ENCODE measurements at regions not wholly inside any gene's neighbourhood (a gene's known extent, or its start where the extent isn't known, plus 50 kb on each side); places are given as distances from the start of the nearest gene placed in this dataset.
A peak's percentile ranks its signal among the peaks of the same experiment; 100 is the strongest.

DNA sequence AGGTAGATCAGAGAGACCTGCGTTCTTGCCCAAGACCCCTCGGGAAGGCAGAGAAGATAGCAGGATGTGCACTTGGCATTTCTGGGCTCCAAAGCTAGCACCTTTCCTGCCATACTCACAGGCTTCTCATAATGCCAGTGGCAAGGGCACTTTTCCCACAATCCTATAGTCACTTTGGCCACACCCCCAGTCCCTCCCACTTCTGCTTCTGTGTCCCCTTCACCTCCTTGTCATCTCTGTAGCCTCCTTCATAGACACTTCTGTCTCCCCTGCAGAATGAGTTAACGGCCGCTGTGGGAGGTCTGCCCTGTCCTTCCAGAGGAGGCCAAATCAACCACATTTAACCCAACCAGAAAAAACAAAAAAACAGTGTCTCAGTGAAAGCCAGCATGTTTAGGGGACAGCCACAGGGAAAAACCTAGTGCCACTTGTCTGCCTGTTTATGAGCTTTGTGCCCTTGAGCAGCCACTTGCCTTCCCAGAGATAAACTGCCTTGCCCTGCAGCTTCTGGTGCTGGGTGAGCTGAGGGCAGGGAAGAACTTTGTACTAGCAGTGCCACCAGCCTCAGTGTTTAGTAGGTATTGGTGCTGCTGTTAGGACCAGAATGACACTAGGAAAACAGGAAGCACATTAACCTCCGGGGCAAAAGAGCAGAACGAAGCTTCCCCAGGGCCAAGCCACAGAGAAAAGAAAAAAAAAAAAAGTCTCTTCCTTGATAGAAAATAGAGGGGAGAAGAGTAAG lies 193.0 kb upstream of the PWP1 start (continued):
- TF ChIP-seq, protein P1, sequence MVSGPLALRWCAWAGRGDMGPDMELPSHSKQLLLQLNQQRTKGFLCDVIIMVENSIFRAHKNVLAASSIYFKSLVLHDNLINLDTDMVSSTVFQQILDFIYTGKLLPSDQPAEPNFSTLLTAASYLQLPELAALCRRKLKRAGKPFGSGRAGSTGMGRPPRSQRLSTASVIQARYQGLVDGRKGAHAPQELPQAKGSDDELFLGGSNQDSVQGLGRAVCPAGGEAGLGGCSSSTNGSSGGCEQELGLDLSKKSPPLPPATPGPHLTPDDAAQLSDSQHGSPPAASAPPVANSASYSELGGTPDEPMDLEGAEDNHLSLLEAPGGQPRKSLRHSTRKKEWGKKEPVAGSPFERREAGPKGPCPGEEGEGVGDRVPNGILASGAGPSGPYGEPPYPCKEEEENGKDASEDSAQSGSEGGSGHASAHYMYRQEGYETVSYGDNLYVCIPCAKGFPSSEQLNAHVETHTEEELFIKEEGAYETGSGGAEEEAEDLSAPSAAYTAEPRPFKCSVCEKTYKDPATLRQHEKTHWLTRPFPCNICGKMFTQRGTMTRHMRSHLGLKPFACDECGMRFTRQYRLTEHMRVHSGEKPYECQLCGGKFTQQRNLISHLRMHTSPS (CRISPR knock-in tag; IDR thresholded peaks at IDR 0.05; ENCODE audit: low read depth), result peak; percentile 94; the same call in 1 of the 2 replicates
- TF ChIP-seq GFI1 (CRISPR knock-in tag; IDR thresholded peaks at IDR 0.05; ENCODE audit: borderline replicate concordance) (no peak), IRF2 (CRISPR knock-in tag; IDR thresholded peaks at IDR 0.05) (no peak), ZNF703 (CRISPR knock-in tag; IDR thresholded peaks at IDR 0.05; ENCODE audit: borderline replicate concordance) (no peak), TARDBP (CRISPR knock-in tag; IDR thresholded peaks at IDR 0.05) (no peak), CREM (IDR thresholded peaks at IDR 0.05) (no peak), CREM (CRISPR knock-in tag; IDR thresholded peaks at IDR 0.05) (no peak), ZNF605 (CRISPR knock-in tag; IDR thresholded peaks at IDR 0.05) (0 out of 2 replicates have a peak, but pooled peaks have one; percentile 25), SNRNP70 (IDR thresholded peaks at IDR 0.05; ENCODE audit: low read depth, low read length) (no peak), ZNF713 (CRISPR knock-in tag; IDR thresholded peaks at IDR 0.05) (no peak), CHD2 (IDR thresholded peaks at IDR 0.05; ENCODE audit: low read depth, low read length) (no peak), ZNF557 (CRISPR knock-in tag; IDR thresholded peaks at IDR 0.05) (no peak), ELF3 (CRISPR knock-in tag; IDR thresholded peaks at IDR 0.05) (0 out of 2 replicates have a peak, but pooled peaks have one; percentile 40), RFXAP (CRISPR knock-in tag; IDR thresholded peaks at IDR 0.05; ENCODE audit: borderline replicate concordance) (no peak), XBP1 (CRISPR knock-in tag; IDR thresholded peaks at IDR 0.05) (no peak), NCOA2 (CRISPR knock-in tag; IDR thresholded peaks at IDR 0.05) (no peak), NFE2L2 (IDR thresholded peaks at IDR 0.05; ENCODE audit: low read length) (no peak), POGZ (CRISPR knock-in tag; IDR thresholded peaks at IDR 0.05) (peak; percentile 52; the same call in 1 of the 2 replicates), ZNF44 (CRISPR knock-in tag; IDR thresholded peaks at IDR 0.05) (no peak), HDAC1 (CRISPR knock-in tag; IDR thresholded peaks at IDR 0.05) (0 out of 2 replicates have a peak, but pooled peaks have one; percentile 37), FOXO1 (CRISPR knock-in tag; IDR thresholded peaks at IDR 0.05) (peak; percentile 17; the same call in 1 of the 2 replicates)
- TF ChIP-seq, protein P2, sequence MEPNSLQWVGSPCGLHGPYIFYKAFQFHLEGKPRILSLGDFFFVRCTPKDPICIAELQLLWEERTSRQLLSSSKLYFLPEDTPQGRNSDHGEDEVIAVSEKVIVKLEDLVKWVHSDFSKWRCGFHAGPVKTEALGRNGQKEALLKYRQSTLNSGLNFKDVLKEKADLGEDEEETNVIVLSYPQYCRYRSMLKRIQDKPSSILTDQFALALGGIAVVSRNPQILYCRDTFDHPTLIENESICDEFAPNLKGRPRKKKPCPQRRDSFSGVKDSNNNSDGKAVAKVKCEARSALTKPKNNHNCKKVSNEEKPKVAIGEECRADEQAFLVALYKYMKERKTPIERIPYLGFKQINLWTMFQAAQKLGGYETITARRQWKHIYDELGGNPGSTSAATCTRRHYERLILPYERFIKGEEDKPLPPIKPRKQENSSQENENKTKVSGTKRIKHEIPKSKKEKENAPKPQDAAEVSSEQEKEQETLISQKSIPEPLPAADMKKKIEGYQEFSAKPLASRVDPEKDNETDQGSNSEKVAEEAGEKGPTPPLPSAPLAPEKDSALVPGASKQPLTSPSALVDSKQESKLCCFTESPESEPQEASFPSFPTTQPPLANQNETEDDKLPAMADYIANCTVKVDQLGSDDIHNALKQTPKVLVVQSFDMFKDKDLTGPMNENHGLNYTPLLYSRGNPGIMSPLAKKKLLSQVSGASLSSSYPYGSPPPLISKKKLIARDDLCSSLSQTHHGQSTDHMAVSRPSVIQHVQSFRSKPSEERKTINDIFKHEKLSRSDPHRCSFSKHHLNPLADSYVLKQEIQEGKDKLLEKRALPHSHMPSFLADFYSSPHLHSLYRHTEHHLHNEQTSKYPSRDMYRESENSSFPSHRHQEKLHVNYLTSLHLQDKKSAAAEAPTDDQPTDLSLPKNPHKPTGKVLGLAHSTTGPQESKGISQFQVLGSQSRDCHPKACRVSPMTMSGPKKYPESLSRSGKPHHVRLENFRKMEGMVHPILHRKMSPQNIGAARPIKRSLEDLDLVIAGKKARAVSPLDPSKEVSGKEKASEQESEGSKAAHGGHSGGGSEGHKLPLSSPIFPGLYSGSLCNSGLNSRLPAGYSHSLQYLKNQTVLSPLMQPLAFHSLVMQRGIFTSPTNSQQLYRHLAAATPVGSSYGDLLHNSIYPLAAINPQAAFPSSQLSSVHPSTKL (CRISPR knock-in tag; IDR thresholded peaks at IDR 0.05), result peak; percentile 29; the same call in 1 of the 2 replicates
- TF ChIP-seq, protein P3, sequence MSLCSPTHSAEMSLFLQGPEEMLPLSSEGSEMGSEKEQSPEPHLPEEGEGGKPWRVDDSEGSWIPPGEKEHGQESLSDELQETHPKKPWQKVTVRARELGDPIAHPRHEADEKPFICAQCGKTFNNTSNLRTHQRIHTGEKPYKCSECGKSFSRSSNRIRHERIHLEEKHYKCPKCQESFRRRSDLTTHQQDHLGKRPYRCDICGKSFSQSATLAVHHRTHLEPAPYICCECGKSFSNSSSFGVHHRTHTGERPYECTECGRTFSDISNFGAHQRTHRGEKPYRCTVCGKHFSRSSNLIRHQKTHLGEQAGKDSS (CRISPR knock-in tag; IDR thresholded peaks at IDR 0.05; ENCODE audit: borderline replicate concordance, low read depth), result no peak
- TF ChIP-seq, protein P4, sequence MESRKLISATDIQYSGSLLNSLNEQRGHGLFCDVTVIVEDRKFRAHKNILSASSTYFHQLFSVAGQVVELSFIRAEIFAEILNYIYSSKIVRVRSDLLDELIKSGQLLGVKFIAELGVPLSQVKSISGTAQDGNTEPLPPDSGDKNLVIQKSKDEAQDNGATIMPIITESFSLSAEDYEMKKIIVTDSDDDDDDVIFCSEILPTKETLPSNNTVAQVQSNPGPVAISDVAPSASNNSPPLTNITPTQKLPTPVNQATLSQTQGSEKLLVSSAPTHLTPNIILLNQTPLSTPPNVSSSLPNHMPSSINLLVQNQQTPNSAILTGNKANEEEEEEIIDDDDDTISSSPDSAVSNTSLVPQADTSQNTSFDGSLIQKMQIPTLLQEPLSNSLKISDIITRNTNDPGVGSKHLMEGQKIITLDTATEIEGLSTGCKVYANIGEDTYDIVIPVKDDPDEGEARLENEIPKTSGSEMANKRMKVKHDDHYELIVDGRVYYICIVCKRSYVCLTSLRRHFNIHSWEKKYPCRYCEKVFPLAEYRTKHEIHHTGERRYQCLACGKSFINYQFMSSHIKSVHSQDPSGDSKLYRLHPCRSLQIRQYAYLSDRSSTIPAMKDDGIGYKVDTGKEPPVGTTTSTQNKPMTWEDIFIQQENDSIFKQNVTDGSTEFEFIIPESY (CRISPR knock-in tag; IDR thresholded peaks at IDR 0.05), result no peak
